ENCODE measurements at regions not wholly inside any gene's neighbourhood (a gene's known extent, or its start where the extent isn't known, plus 50 kb on each side); places are given as distances from the start of the nearest gene placed in this dataset.

DNA sequence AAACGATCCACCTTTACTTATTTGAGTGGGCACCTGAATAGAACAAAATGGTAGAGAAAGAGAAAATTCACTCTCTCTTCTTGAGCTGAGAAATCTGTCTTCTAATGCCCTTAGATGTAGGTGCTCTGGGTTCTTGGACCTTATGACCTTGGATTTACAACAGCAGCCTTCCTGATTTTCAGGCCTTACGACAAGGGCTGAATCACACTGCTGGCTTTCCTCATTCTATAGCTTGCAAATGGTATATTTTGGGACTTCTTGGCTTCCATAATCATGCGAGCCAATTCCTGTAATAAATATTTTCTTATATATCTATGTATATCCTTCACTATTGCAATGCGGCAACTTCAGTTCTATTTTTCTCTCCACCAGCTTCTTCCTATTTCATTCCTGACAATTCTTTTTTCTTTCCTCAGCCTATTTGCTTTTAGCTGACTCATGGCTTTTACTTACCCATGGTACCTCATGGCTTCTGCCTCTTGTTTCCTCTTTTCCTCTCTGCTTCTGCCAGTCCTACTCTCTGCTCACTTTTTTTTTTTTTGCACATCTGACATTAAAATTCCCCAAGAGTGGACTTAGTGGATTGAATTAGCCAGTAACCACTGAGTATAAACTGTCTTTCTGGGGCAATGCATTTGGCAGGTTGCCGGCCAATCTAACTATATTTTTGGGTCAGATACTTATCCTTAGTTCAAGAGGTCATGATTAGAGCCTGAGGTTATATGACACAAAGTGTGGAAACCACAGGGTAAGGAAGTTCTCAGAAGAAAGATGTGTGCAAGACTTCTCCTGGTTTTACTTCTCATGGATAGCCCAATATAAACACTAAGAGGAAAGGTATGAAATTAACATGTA lies 359.5 kb downstream of the TMEM135 start:
- TF ChIP-seq, protein P1, sequence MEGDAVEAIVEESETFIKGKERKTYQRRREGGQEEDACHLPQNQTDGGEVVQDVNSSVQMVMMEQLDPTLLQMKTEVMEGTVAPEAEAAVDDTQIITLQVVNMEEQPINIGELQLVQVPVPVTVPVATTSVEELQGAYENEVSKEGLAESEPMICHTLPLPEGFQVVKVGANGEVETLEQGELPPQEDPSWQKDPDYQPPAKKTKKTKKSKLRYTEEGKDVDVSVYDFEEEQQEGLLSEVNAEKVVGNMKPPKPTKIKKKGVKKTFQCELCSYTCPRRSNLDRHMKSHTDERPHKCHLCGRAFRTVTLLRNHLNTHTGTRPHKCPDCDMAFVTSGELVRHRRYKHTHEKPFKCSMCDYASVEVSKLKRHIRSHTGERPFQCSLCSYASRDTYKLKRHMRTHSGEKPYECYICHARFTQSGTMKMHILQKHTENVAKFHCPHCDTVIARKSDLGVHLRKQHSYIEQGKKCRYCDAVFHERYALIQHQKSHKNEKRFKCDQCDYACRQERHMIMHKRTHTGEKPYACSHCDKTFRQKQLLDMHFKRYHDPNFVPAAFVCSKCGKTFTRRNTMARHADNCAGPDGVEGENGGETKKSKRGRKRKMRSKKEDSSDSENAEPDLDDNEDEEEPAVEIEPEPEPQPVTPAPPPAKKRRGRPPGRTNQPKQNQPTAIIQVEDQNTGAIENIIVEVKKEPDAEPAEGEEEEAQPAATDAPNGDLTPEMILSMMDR (IDR thresholded peaks at IDR 0.05), result no peak

DNA sequence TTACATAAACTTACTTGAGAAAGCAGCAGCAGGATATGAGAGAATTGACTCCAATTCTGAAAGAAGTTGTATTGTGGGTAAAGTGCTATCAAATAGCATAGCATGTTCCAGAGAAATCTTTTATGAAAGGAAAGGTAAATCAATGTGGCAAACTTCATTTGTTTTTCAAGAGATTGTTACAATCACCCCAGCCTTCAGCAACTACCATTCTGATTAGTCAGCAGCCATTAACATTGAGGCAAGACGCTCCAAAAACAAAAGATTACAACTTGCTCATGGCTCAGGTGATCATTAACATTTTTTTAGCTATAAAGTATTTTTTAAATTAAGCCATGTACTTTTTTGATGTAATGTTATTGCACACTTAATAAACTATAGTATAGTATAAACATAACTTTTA lies 357.2 kb downstream of the TMEM135 start:
- TF ChIP-seq, protein P1 (IDR thresholded peaks at IDR 0.05), result no peak

DNA sequence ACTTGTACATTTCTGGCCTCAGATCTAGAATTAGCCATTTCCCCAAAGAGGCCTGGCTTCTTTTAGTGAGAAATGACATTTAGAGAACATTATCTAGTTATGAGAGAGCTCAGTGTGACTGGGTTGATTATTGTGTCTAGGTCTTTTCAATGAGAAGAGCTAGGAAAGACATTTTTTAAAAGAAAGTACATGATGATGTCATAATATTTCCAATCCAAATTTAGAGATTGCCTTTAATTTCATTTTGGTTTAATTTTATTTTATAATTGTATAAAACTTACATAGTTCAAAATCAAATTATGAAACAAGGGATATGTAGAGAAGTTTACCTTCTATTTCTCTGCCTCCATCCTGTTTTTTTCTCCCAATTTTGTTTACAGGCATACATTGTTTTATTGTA lies 354.9 kb downstream of the TMEM135 start:
- TF ChIP-seq, protein P1 (IDR thresholded peaks at IDR 0.05), result no peak

DNA sequence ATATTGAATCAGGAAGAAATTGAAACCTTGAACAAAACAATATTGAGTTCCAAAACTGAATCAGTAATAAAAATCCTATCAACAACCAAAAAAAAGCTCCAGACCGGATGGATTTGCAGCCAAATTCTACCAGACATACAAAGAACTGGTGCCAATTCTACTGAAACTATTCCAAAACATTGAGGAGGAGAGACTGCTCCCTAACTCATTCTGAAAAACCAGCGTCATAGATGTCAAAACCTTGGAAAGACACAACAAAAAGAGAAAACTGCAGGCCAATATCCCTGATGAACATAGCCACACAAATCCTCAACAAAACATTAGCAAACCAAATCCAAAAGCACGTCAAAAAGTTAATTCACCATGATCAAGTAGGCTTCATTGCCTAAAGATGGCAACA lies 353.8 kb downstream of the TMEM135 start:
- TF ChIP-seq, protein P1 (IDR thresholded peaks at IDR 0.05), result no peak

DNA sequence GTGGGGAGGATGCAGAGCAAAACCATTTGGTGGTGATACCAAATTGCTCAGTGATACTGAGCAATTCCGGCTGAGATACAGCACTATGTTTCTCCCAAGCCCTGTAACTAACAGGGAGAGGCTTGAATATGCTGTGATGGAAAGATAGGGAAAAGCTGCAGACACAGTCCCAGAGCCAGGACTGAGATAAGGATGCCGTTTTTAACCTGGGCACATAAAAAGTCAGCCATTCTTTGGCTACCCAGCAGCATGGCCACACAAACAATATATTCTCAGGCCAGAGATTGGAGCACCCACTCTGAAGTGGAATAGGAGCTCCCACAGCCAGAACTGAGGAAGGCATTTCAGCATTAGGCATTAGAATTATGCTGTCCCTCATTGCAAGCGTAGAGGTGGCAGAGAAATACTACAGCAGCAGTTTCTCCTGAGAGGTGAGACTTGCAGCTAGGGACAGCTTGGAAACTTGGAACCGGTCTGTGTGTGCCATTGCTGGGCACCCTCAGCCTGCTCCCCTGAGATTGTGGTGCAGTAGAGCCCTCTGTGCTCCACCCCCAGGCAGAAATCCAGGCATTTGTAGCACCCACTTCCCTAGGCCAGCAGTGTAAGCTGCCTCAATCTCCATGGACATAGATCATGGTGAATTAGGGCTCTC lies 346.5 kb downstream of the TMEM135 start:
- TF ChIP-seq, protein P1 (IDR thresholded peaks at IDR 0.05), result no peak

DNA sequence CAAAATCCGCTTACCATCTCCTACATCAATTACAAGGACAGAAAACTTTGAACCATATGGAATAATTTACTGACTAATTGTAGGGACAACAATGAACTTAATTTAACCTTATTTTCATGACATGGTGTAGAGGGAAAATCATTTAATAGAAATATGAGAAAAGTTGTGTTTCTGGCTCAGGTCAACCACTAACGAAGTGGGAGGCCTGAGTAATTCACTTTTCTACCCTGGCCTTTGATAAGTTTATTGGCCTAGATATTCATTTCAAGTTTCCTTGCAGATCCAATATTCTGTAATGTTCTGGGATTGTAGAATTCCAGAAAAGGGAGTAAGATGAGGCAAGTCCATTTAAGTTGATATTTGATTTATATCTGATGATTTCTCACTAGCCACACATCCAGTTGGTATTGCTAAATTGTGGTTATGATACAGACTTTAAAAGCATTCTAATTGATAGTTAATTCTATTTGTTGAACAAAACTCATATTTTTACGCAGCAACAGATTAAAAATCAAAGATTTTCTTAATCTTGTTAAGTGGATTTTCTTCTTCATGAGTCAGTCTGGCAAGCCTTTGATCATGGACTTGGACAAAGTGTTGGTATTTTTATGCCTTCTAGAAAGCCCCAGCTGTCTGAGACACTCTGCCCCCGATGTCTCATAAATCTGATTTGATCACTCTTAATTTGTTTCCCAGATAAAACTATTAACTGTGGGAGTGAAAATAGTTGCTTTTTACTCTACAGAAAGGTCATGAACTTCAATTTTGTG lies 336.5 kb downstream of the TMEM135 start:
- TF ChIP-seq, protein P1 (IDR thresholded peaks at IDR 0.05), result no peak

Measured in LNCAP (cell line).